Endothelial cell (in vitro differentiated cells): ENCODE measurements at regions not wholly inside any gene's neighbourhood (a gene's known extent, or its start where the extent isn't known, plus 50 kb on each side); places are given as distances from the start of the nearest gene placed in this dataset.

Experiments
- DNase-seq: peaks from one replicate; pipeline ENCODE4 v3.0.0; 2021; ENCODE audit warnings: low spot score
- H3K27ac Mint-ChIP-seq: one replicate; pipeline ENCODE4 v1.8.0; 2021; ENCODE audit warnings: mixed read lengths, inconsistent platforms; ENCODE audit not compliant: unreplicated experiment
- H3K27me3 Mint-ChIP-seq: one replicate; pipeline ENCODE4 v1.8.0; 2021; ENCODE audit warnings: mild to moderate bottlenecking, moderate library complexity, mixed read lengths, inconsistent platforms; ENCODE audit not compliant: unreplicated experiment
- H3K36me3 Mint-ChIP-seq: one replicate; pipeline ENCODE4 v1.8.0; 2021; ENCODE audit warnings: mild to moderate bottlenecking, low read depth, mixed read lengths, inconsistent platforms; ENCODE audit not compliant: unreplicated experiment
- H3K4me1 Mint-ChIP-seq: one replicate; pipeline ENCODE4 v1.8.0; 2021; ENCODE audit warnings: mild to moderate bottlenecking, mixed read lengths, inconsistent platforms; ENCODE audit not compliant: unreplicated experiment
- H3K4me3 Mint-ChIP-seq: one replicate; pipeline ENCODE4 v1.8.0; 2021; ENCODE audit warnings: mild to moderate bottlenecking, mixed read lengths, inconsistent platforms; ENCODE audit not compliant: unreplicated experiment
- H3K9me3 Mint-ChIP-seq: one replicate; pipeline ENCODE4 v1.8.0; 2021; ENCODE audit warnings: mixed read lengths, inconsistent platforms; ENCODE audit not compliant: unreplicated experiment
- CTCF ChIP-seq: fragments of 200-600 bp; sonication (generic); IDR thresholded peaks from one replicate; pipeline ENCODE4 v1.5.0; 2021; ENCODE audit warnings: antibody characterized with exemption; ENCODE audit not compliant: unreplicated experiment

DNA sequence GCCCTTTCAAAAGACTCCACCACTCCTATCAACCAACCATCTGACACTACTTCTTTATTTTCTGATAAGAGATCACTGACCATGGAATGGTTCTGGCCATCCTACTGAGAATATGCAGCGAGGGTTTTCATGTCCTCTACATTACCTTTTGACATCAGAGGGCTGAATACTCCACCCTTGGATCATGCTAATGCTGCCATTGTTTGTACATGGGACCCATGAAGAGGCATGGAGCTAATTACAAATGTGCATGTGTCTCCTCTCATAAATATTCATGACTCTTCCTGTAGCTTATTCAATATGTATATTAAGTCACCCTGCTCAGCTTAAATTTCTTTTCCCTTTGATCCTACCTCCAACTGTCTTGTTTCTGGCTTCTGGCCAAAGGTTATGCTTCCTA lies 1065.8 kb upstream of the GHITM start:
- H3K36me3 Mint-ChIP-seq, result no peaks in the 10 kb centered on the region
- no peak for TF ChIP-seq CTCF
- no peak overlapping the region for H3K4me3 Mint-ChIP-seq
- no peaks in the 10 kb centered on the region for H3K27me3 Mint-ChIP-seq
- H3K9me3 Mint-ChIP-seq, result no peaks in the 10 kb centered on the region
- peaks cover 8% of the 10 kb centered on the region for H3K4me1 Mint-ChIP-seq
- DNase-seq, result no peak
- H3K27ac Mint-ChIP-seq, result no peak overlapping the region

- TF ChIP-seq CTCF, result no peak
- DNase-seq, result no peak
- Mint-ChIP-seq H3K4me3 (no peak overlapping the region), H3K4me1 (peaks cover 13% of the 10 kb centered on the region), H3K36me3 (no peaks in the 10 kb centered on the region), H3K9me3 (no peaks in the 10 kb centered on the region), H3K27me3 (no peaks in the 10 kb centered on the region), H3K27ac (no peak overlapping the region)
Observed at GRCh38 chr10:83075016-83075814, 1064.1 kb upstream of the GHITM start.

GRCh38 chr10:83075815-83076355 lies 1063.4 kb upstream of the GHITM start:
- no peaks in the 10 kb centered on the region for H3K27me3 Mint-ChIP-seq
- H3K36me3 Mint-ChIP-seq, result no peaks in the 10 kb centered on the region
- H3K4me1 Mint-ChIP-seq, result peaks cover 13% of the 10 kb centered on the region
- DNase-seq, result no peak
- no peaks in the 10 kb centered on the region for H3K9me3 Mint-ChIP-seq
- no peak for TF ChIP-seq CTCF
- no peak overlapping the region for H3K4me3 Mint-ChIP-seq
- H3K27ac Mint-ChIP-seq, result no peak overlapping the region

DNA sequence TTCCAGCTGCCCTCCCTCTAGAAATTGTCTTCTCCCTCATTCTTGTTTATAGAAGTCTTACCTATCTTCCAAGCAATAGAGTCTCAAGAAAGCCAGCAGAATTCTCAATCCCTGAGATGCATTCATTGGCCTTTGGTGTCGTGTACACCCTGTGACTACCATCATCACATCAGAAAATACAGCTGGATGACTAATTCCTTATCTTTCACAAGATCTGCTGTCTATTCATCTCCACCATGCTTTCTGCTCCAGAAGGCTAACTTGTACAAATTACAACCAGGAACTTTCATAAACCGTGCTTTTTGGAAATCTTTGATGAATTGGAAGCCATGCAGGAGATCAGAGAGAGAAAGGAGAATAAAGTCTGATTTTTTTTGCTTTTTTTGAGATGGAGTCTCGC lies 1062.9 kb upstream of the GHITM start:
- Mint-ChIP-seq H3K27ac (no peak overlapping the region), H3K27me3 (no peaks in the 10 kb centered on the region), H3K36me3 (no peaks in the 10 kb centered on the region), H3K4me3 (no peak overlapping the region), H3K4me1 (peaks cover 13% of the 10 kb centered on the region), H3K9me3 (no peaks in the 10 kb centered on the region)
- TF ChIP-seq CTCF, result no peak
- no peak for DNase-seq

DNA sequence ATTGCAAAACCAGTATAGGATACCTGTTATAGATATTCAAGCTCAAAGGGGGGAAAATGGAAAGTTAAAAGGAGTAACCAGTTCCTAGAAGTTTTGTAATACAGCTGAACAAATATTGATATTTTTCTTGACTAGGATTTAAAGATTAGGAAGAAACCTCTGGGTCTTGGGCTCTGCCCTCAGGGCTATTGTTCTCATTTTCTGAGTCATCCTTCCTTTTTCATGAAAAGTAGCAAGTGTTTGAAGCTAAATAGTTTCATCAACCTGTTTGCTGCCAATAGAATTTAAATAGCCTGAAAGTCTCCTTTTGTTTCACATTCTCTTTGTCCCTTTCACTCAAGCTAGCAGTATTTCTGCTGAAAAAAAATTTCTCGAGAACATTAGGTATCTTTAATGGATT lies 1061.1 kb upstream of the GHITM start:
- no peak for TF ChIP-seq CTCF
- Mint-ChIP-seq H3K27ac (no peak overlapping the region), H3K4me3 (no peak overlapping the region), H3K36me3 (no peaks in the 10 kb centered on the region), H3K9me3 (no peaks in the 10 kb centered on the region), H3K4me1 (peaks cover 13% of the 10 kb centered on the region), H3K27me3 (no peaks in the 10 kb centered on the region)
- no peak for DNase-seq
